NOMO-1 treated with DMSO at 0.1 percent for 48 hours (cell line): ENCODE measurements at regions not wholly inside any gene's neighbourhood (a gene's known extent, or its start where the extent isn't known, plus 50 kb on each side); places are given as distances from the start of the nearest gene placed in this dataset.

Source experiments
- DNase-seq: peaks from one replicate; lab custom pipeline; 2025; ENCODE audit not compliant: unreplicated experiment; lab: John Stamatoyannopoulos, UW

DNA sequence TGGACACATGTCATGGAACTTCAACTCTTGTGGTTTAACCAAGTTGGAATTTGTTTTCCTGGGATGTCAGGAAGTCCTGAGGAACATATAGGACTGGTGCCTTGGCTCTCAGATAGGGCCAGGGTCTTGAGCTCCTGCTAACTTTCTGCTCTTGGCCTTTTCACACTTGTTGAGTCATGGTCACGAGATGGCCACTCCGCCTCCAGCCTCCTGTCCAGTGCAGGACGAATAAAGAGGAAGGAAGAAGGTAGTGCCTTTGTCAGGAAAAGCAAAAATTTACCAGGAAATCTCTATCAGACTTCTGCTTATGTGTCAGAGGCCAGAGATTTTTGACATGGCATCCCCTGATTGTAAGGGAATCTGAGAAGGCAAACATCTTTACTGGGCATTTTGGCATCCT lies 89.1 kb upstream of the ARHGAP20 start:
- no peak for DNase-seq

DNA sequence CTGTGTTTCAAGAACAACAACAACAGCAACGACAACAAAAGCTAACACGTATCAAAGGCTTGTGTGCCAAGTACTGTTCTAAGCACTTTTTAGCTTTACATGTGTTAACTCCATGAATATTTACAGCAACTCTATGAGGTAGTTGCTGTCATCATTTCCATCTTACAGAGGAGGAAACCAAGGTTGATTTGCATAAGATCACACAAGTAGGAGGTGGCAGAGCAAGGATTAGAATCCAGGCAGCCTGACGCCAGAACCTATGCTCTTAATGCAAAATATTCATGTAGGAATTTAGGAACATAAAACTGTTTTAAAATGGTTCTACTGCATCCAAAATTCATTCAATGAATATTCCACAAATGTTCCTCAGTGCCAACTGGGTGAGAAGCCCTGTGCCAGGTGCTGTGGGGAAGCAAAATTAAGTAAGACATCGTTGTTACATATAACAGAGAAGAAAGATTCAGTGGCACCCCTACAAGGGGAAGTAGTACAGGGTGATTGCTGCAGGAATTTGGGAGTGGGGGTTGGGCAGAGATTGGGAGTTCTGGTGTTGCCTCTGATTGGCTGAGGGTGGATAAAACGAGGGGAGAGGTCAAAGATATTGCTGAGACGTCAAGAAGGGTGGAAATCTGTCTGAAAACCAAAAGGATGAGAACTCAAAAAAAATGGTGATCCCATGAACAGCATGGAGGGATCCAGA lies 86.1 kb upstream of the ARHGAP20 start:
- peak; percentile 18 for DNase-seq

DNA sequence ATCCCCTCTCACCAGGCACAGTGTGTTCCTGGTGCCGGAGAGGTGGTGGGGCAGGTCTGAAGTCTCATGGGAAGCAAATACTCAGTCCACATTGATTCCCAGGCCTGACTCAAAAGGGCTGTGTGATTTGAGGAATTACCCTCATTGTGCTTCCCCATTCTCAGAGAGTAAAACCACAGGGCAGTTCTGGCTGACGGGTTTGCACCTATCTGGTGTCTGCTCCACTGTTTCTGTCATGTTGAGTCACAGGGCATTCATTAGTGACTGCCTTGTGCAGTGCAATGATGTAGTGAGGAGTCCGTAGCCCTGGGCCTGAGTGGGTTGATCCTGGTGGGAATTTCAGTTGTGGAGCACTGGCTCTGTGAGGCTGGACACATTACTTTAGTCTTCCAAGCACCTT lies 85.2 kb upstream of the ARHGAP20 start:
- DNase-seq: peak; percentile 80

DNA sequence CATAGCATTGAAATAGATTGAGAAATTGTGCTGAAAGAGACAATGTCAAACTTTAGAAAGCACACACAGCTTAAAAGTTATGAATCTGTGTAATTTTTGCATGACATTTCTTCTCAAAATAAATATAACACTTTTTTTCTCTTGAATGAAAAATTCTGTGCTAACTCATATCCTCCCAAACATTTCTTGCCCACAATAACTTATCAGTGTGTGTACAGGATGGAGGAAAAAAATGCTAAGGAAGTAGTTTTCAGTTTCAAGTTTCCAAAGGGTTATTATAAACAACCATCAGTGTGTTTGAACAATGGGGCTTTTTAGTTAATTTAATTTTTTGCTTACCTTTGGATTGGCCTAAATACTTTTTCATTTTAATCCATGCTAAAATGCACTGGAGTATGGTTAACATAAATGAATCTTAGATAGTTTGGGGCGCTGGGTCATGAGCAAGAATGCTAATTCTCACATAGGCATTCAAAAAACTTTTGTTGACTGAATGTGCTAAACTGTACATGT lies 82.9 kb upstream of the ARHGAP20 start:
- DNase-seq: no peak

DNA sequence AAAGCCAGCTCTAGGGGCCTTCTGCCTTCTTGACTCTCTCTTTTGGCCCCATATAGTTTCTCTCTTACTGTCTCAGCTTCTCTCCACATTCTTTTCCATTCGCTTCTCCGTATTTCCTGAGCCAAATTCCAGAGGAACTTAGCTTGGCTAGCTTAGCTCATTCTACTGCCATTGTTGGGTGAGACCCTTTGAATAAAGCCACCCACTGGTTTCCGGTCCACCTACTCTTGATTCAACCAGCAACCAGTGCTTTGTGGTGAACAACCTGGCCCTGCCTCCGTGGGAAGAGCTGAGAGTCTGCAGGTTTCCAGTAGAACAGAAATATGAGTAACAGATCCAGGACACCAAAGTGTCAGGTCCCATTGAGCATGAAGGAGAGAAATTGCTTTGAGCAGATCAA lies 81.3 kb upstream of the ARHGAP20 start:
- no peak for DNase-seq

DNA sequence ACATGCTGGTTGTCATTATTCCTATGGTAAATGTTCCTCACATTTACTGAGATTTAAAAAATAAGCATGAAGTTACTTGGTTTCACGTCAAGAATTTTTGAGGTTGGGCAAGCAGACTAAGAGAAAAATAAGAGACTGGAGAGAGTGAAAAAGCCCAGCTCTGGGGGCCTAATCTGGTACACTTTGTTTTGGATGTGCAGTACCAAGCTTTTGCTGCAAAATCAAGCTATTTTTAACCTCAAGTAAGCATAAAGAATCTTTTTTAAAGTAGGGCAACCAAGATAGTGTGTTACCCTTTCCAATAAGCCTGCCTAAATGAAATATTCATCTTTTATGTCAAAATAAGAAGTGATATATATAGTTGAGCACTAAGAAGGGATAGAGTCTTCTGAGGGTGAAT lies 79.4 kb upstream of the ARHGAP20 start:
- no peak for DNase-seq

DNA sequence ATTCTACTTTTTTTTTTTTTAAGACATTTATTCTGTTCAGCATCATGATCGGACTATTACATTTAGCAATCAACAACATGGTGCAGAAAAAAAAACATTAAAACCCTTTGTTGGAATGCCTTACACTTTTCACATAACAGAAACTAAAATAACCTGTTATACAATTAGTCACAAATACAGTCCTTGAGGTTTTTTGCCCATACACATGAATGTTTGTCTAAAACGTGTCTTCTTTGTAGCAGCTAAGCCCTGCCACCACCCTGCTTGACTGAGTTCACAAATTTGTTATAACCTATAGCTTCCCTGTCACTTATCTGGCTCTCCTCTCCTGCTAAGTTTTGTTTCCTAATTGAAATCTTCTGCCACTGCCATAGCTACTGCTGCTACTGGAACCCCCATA lies 75.4 kb upstream of the ARHGAP20 start:
- no peak for DNase-seq

DNA sequence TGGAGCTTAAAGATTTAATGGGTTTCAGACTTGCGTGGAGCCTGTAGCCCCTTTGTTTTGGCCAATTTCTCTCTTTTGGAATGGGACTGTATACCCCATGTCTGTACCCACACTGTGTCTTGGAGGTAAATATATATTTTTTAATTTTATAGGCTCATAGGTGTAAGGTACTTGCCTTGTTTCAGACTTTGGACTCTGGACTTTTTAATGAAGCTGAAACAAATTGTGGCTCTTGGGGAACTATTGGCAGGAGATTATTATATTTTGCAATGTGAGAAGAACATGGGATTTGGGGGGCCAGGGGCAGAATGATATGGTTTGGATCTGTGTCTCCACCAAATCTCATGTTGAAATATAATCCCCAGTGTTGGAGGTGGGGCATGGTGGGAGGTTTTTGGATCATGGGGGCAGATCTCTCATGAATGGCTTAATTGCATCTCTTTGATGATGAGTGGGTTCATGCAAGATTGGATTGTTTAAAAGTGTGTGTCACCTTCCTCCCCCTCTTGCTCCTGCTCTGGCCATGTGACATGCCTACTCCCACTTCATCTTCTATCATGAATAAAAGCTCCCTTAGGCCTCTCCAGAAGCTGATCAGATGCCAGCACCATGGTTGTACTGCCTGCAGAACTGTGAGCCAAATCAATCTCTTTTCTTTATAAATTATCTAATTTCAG lies 74.1 kb upstream of the ARHGAP20 start:
- DNase-seq: no peak

DNA sequence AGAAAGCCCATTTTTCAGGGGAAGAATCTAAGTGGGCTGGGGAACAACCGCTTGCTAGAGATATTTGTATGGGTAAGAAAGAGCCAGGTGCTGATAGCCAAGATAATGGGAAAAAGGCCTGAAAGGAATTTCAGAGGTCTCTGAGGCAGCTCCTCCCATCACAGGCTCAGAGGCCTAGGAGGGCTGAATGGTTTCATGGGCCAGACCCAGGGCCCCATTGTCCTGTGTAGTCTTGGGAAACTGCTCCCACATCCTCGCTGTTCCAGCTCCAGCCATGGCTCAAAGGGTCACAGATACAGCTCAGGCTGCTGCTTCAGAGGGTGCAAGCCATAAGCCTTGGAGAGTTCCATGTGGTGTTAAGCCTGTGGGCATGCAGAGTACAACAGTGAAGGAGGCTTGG lies 73.2 kb upstream of the ARHGAP20 start:
- DNase-seq: no peak

DNA sequence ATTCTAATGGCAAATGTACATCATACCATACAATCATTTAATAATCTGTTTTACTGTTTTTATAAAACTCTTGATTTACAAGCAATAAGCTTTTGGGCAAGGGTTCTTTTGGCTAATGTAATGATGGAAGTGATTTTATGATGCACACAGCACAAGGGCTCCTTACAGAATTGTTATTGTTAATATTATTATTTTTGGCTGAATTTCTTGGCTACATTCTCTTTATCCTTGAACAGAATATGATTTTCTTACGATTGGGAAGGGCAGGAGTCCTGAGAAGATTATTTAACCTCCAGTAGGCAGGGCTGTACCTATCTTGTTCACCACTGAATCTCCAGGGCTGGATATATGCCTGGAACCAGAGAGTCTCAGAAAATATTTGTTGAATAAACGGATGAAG lies 70.4 kb upstream of the ARHGAP20 start:
- DNase-seq: no peak

DNA sequence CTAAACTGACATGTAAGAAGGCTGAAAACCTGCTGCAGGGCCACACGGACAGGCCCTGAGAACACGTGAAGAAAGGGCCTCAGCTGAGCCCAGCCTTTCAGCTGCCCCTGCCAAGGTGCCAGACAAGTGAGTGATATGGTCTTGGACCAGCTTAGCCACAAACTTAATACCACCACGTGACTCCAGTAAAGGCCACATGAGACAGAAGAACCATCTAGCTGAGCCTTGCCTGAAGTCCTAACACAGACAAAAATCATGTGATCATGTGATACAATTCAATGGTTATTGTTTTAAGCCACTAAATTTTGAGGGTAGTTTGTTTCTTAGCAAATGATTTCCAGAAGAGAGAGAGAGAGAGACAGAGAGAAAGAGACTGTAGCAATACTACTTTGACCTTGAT lies 66.9 kb upstream of the ARHGAP20 start:
- no peak for DNase-seq

DNA sequence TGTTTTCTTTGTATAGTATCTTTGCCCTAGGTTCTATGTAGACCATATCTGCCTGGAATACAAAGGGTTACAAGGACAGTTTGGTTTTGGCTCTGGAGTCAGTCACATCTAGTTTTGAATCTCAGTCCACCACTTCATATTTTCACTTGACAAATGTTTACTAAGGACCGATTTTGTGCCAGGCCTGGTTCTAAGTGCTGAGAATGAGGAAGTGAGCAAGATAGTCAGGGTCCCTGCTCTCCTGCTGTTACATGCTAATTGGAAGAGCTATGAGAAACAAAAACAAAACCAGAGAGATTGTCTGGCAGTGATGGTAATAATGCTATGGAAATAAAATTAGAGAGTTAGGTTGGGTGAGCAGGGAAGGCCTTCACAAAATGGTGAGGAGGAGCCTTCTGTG lies 66.1 kb upstream of the ARHGAP20 start:
- peak; percentile 55 for DNase-seq

DNA sequence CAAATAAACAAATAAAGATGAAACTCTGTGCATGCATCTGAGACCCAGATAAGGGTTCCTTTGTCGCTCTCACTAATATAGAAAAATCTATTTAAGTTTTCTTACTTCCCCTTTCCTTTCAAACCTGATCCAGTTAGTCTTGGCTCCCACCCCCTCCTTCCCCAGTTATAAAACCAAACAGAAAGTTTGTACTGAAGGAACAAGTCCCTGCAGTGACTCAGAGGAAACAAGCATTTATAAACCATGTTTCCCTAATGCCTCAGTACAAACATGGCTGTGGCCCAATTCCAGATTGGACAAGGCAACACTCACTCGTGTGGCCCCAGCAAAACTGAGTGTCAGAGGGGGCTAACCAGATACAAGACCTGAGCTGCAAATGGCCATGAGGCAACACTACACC lies 65.5 kb upstream of the ARHGAP20 start:
- DNase-seq: peak; percentile 84

DNA sequence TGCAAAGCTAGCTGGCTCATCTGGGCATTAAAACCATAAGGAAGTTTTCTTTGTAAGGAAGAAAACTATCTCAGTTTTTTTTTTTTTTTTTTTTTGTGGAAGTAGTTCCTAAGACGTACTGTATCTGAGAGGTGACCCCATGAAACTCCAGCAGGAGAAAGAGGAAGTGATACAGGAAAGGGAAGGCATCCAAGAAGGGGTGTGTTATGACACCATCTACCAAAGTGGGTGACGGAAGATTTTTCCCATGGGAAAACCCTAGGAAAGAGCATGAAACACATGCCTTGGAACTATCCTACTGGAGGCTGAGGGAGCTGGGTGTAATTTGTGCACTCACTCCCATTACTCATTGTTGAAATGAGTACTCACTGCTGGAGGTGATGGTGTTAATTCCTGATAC lies 63.8 kb upstream of the ARHGAP20 start:
- peak; percentile 2 for DNase-seq

DNA sequence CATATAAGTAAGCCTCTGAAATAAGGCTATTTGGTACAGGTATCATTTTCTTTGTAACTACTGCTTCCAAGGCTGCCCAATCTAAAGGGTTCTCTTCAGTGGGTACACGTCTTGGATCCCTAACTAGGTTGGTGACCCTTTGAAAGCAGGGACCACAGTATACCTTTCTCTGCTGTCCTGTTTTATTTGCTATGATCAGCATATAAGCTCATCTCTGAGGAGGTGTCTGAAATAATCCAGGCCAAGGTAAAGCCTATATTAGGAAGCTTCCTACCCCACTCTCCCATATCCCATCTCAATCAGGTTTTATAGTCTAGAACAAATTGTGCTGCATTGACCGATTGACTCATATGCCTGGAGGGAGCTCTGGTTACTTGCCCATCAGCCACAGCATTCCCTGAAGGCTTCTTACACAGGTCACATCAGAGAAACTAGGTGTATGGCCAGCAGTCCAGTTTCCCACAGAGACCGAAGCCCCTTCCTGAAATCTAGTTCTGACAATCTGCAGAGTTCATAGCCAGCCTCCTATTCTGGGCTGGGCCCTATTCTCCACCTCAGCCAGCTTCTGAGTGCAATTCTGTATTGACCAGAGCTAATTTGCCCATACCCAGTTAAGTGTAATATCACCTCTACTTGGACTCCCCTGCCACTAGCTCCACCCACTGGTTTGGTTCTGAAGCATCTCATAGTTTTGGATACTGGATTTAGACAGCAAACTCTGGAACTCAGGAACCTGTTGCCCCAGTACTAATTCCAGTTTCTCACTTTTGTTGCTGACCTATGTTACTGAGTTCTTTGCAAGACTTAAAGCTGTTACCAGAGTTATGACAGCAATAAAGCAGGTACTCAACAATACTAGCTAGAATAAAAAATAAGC lies 62.1 kb upstream of the ARHGAP20 start:
- no peak for DNase-seq

DNA sequence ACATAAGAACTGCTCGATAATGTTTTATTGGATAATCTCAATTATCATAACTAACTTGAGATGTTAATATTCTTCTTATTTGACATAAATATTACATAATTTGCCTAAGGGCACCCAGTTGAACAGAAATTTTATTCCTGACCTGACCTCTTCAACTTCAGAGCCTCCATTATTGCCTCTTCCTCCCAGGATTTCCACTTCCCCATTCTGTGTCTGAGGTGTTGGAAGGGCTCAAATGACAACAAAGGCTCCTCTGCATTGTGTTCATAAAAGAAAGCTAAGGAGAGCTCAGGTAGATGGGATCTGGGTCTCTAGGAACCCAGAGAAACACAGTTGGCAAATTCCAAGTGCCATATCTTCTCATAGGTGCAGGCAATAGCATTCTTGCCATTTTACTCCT lies 61.2 kb upstream of the ARHGAP20 start:
- no peak for DNase-seq

DNA sequence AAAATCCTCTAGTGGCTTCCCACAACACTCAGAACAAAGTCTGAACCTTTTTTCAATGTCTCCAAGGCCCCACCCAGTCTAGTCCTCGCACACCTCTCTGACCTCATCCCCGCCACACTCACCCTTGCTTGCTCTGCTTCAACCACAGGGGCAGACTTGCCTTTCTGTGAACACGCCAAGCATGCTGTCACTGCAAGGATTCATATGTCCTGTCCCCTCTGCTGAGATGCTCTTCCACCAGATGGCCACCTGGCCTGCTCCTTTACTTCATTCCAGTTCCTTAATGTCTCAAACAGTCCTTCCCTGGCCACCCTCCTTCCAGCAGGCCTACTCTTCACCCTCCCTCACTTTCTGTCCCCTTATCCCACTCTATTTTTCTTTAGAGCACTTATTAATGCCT lies 60.6 kb upstream of the ARHGAP20 start:
- DNase-seq: no peak

DNA sequence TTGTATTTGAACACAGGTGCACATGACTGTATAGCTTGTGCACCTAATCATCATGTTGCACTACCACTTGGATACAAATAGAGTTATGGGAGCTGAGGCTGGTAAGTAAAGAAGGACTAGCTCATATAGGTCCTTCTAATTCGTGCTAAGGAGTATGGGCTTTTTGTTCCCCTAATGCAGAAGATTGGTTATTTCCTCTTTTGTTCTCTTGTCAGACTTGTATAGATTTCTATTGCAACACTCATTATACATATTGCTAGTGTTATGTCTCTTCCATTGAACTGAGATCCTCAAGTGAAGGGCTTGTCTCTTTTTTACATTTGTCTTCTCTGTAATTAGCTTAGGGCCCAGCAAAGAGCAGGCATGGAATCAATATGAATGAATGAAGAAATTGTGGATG lies 54.1 kb upstream of the ARHGAP20 start:
- DNase-seq: peak; percentile 81

DNA sequence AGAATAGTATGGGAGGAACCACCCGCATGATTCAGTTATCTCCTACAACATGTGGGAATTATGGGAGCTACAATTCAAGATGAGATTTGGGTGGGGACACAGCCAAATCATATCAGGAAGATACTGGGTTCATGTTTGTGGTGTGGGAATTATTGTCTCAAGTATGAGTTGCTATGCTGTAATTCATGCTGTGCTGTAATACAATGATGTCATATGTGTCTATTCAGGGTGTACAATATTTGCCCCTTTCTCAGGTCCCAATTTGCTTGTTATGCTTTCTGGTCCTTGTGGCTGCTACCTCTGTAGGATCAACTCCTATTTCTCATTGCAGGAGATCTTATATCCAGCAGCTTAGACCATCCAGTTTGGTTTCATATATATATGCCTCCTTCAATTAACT lies 52.2 kb upstream of the ARHGAP20 start:
- no peak for DNase-seq

DNA sequence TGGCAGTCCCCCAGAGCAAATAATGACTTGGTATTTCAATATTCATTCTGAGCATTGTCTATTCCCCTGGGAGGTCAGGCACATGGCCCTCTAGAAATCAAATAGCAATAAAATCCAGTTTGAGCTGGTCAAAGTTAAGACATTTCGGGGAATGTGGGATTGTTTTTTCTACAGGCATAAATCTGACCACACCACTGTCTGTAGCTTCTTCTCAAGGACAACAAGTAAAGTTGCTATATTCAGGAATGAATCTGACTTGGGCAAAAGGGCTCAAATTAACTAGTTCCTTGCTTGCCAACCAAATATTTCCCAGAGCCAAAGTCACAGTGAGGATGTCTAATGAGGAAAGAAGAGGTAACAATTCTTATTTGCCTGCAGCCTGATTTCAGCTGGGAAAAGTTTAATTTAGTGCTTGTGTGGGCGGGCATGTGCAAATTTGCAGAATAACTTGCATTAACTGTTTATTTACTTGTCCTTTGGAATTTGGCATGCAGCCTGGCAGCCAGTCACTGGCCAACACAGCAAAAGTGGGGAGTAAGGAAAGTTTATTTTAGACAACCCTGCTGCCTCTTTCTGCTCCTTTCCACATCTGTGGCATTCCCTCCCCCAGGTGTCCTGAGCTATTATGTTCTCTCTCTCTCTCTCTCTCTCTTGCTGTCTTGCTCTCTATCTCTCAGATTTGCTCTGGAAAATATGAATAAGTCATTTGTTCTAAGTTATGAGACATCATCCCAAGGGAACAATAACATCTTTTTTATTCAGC lies 51.2 kb upstream of the ARHGAP20 start:
- DNase-seq: no peak

DNA sequence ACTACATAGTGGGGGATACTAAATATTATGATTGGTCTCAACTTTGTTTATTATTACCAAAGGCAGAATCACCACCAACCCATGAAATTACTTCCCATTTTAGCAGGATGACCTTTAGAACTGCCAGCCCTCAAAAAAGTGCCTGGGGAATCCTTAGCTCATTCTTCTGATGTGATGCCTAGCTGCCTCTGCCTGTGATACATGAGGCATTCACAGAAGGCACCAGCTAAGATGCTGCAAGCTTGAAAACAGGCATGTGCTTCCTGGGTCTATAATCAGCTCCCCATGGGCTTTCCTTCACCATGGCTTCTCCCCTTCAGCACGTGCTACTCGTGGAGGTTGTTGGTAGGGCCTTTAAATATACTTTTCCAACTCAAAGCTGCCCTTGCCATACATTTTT lies 50.4 kb upstream of the ARHGAP20 start:
- no peak for DNase-seq
